Loucy (cell line): ENCODE measurements at regions not wholly inside any gene's neighbourhood (a gene's known extent, or its start where the extent isn't known, plus 50 kb on each side); places are given as distances from the start of the nearest gene placed in this dataset.

ENCODE experiments used
- EZH2phosphoT487 ChIP-seq: fragments of 200-600 bp; IDR thresholded peaks from 2 replicates; pipeline ENCODE4 v1.6.1; 2018; ENCODE audit warnings: antibody characterized with exemption, mild to moderate bottlenecking, moderate library complexity, borderline replicate concordance
- TF ChIP-seq, protein P1 (sequence below): fragments of 200-600 bp; sonication (generic); conservative IDR thresholded peaks from 2 replicates; pipeline ENCODE4 v1.5.1; 2014; ENCODE audit warnings: mild to moderate bottlenecking, antibody characterized with exemption, low read length

- TF ChIP-seq, protein P1, sequence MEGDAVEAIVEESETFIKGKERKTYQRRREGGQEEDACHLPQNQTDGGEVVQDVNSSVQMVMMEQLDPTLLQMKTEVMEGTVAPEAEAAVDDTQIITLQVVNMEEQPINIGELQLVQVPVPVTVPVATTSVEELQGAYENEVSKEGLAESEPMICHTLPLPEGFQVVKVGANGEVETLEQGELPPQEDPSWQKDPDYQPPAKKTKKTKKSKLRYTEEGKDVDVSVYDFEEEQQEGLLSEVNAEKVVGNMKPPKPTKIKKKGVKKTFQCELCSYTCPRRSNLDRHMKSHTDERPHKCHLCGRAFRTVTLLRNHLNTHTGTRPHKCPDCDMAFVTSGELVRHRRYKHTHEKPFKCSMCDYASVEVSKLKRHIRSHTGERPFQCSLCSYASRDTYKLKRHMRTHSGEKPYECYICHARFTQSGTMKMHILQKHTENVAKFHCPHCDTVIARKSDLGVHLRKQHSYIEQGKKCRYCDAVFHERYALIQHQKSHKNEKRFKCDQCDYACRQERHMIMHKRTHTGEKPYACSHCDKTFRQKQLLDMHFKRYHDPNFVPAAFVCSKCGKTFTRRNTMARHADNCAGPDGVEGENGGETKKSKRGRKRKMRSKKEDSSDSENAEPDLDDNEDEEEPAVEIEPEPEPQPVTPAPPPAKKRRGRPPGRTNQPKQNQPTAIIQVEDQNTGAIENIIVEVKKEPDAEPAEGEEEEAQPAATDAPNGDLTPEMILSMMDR: no peak
- TF ChIP-seq EZH2phosphoT487: no peak
Measured at GRCh38 chr4:85113706-85114105, 147.2 kb upstream of the WDFY3 start.
